Calu3 (cell line): ENCODE measurements at regions not wholly inside any gene's neighbourhood (a gene's known extent, or its start where the extent isn't known, plus 50 kb on each side); places are given as distances from the start of the nearest gene placed in this dataset.
"Not testable (repeated sequence)": the region's sequence is repeated elsewhere in the genome, so short reads cannot be mapped to it uniquely, and the experiment has no call there.

ENCODE experiments used
- BruUV-seq: library from RNA; stranded (reverse); fragments of 400-500 nt; replicated peaks from 2 replicates; lab custom pipeline; 2021; lab: Mats Ljungman, UMichigan
- CTCF ChIA-PET: fragments of 300-600 bp; sonication (Branson Sonifier 250); formaldehyde crosslinking; loops from one replicate; lab custom pipeline; 2022; ENCODE audit warnings: antibody characterized with exemption; lab: Charles Lee
- DNase-seq: peaks from one replicate; pipeline ENCODE4 v3.0.0; 2022
- H3K27ac Mint-ChIP-seq: one replicate; pipeline ENCODE4 v1.8.0; 2022; ENCODE audit warnings: mixed read lengths; ENCODE audit not compliant: unreplicated experiment
- H3K27me3 Mint-ChIP-seq: one replicate; pipeline ENCODE4 v1.8.0; 2022; ENCODE audit warnings: mixed read lengths; ENCODE audit not compliant: unreplicated experiment
- H3K36me3 Mint-ChIP-seq: one replicate; pipeline ENCODE4 v1.8.0; 2022; ENCODE audit warnings: mild to moderate bottlenecking, moderate library complexity, mixed read lengths; ENCODE audit not compliant: insufficient read depth, unreplicated experiment
- H3K4me1 Mint-ChIP-seq: one replicate; pipeline ENCODE4 v1.8.0; 2022; ENCODE audit warnings: mild to moderate bottlenecking, low read depth, mixed read lengths; ENCODE audit not compliant: unreplicated experiment
- H3K4me3 Mint-ChIP-seq: one replicate; pipeline ENCODE4 v1.8.0; 2022; ENCODE audit warnings: mild to moderate bottlenecking, low read depth, moderate library complexity, mixed read lengths; ENCODE audit not compliant: unreplicated experiment
- H3K9me3 Mint-ChIP-seq: one replicate; pipeline ENCODE4 v1.8.0; 2022; ENCODE audit warnings: low read depth, mixed read lengths; ENCODE audit not compliant: unreplicated experiment
- CTCF ChIP-seq: fragments of 200-600 bp; IDR thresholded peaks from one replicate; pipeline ENCODE4 v1.8.0; 2022; ENCODE audit warnings: antibody characterized with exemption; ENCODE audit not compliant: unreplicated experiment
- intact Hi-C: fragments of 100-400 bp; cut with micrococcal nuclease; formaldehyde crosslinking; loops from one replicate; pipeline ENCODE4 v1.10.0; 2022; ENCODE audit not compliant: unreplicated experiment

GRCh38 chr14:106662936-106663550, 1136.7 kb downstream of the TMEM121 start:
- intact Hi-C loops = no loop called here
- H3K27ac Mint-ChIP-seq = no peak overlapping the region
- H3K4me3 Mint-ChIP-seq = no peak overlapping the region
- DNase-seq = no peak
- TF ChIP-seq CTCF = no peak
- no peaks in the 10 kb centered on the region for H3K4me1 Mint-ChIP-seq
- no peaks in the 10 kb centered on the region for H3K36me3 Mint-ChIP-seq
- CTCF ChIA-PET = interaction anchor here (0.6 kb wide), 1 partner anchor 247 kb away, joined by 3 read pairs; no protein-coding TSS in a partner anchor
- H3K9me3 Mint-ChIP-seq = no peaks in the 10 kb centered on the region
- BruUV-seq = no TSS peak
- peaks cover 8% of the 10 kb centered on the region for H3K27me3 Mint-ChIP-seq

- intact Hi-C loops, H3K27me3 Mint-ChIP-seq, DNase-seq, H3K27ac Mint-ChIP-seq, H3K9me3 Mint-ChIP-seq, CTCF ChIA-PET, H3K36me3 Mint-ChIP-seq, H3K4me3 Mint-ChIP-seq, BruUV-seq, H3K4me1 Mint-ChIP-seq: not testable (repeated sequence)
- TF ChIP-seq CTCF = peak; percentile 42
These were observed 1137.5 kb downstream of the TMEM121 start for GRCh38 chr14:106663805-106664410.

- DNase-seq = no peak
- BruUV-seq = no TSS peak
- Mint-ChIP-seq H3K27ac (no peak overlapping the region), H3K9me3 (no peaks in the 10 kb centered on the region), H3K36me3 (no peaks in the 10 kb centered on the region), H3K27me3 (peaks cover 27% of the 10 kb centered on the region), H3K4me3 (no peak overlapping the region), H3K4me1 (no peaks in the 10 kb centered on the region)
- CTCF ChIA-PET = no interaction called here
- no peak for TF ChIP-seq CTCF
- intact Hi-C loops = no loop called here
These were observed 1139.4 kb downstream of the TMEM121 start for GRCh38 chr14:106665814-106666213.

GRCh38 chr14:106666341-106666740, 1140.0 kb downstream of the TMEM121 start:
- no peak for TF ChIP-seq CTCF
- Mint-ChIP-seq H3K27me3 (peaks cover 32% of the 10 kb centered on the region), H3K27ac (no peak overlapping the region), H3K9me3 (no peaks in the 10 kb centered on the region), H3K4me1 (no peaks in the 10 kb centered on the region), H3K36me3 (no peaks in the 10 kb centered on the region), H3K4me3 (no peak overlapping the region)
- BruUV-seq = no TSS peak
- CTCF ChIA-PET = no interaction called here
- DNase-seq = no peak
- intact Hi-C loops = no loop called here
